Keratinocyte (primary cell): ENCODE measurements at regions not wholly inside any gene's neighbourhood (a gene's known extent, or its start where the extent isn't known, plus 50 kb on each side); places are given as distances from the start of the nearest gene placed in this dataset.
A peak's percentile ranks its signal among the peaks of the same experiment; 100 is the strongest.

ENCODE experiments used
- CTCF ChIP-seq, 3 experiments: IDR thresholded peaks in 1 of 3; conservative IDR thresholded peaks in 1 of 3; optimal IDR thresholded peaks in 1 of 3; 2 replicates in 2 of 3; 3 replicates in 1 of 3; pipeline versions ENCODE3 to v1.5.1; 2011; ENCODE audit warnings: low read length in 3 of 3, mild to moderate bottlenecking in 3 of 3, moderate library complexity in 2 of 3, control low read depth in 1 of 3, inconsistent platforms in 1 of 3; ENCODE audit not compliant: insufficient read depth in 2 of 3; ENCODE audit errors: extremely low read depth in 1 of 3
- EZH2 ChIP-seq: IDR thresholded peaks from one replicate; pipeline ENCODE4 v1.6.1; 2012; ENCODE audit warnings: inconsistent platforms, mild to moderate bottlenecking, low read length, moderate library complexity

- peak in 2 of 3 experiments; percentile 31 for TF ChIP-seq CTCF (optimal IDR thresholded peaks at IDR 0.05 in 1 of 3, IDR thresholded peaks at IDR 0.05 in 1 of 3, conservative IDR thresholded peaks at IDR 0.05 in 1 of 3; ENCODE audit: extremely low read depth in 1 of 3, insufficient read depth in 2 of 3, low read length in 3 of 3)
- no peak for TF ChIP-seq EZH2
Measured at GRCh38 chr13:81017513-81018152, 676.7 kb upstream of the SPRY2 start.
